Mucosa of descending colon (tissue), 3 donors: ENCODE measurements at regions not wholly inside any gene's neighbourhood (a gene's known extent, or its start where the extent isn't known, plus 50 kb on each side); places are given as distances from the start of the nearest gene placed in this dataset.
"Not testable (repeated sequence)": the region's sequence is repeated elsewhere in the genome, so short reads cannot be mapped to it uniquely, and the experiment has no call there.

Source experiments
- ATAC-seq: fragments of 200-7000 bp; cut with Tn5 transposase; one replicate; pipeline ENCODE4 v1.9.1; 2020; ENCODE audit warnings: mild to moderate bottlenecking, moderate library complexity
- DNase-seq, 3 donors: peaks; one replicate each; pipeline ENCODE4 v3.0.0-alpha.2; 2020
- H3K36me3 ChIP-seq: fragments of 200-600 bp; one replicate; pipeline ENCODE4 v1.8.0; 2021; ENCODE audit warnings: low read depth, mild to moderate bottlenecking
- H3K4me1 ChIP-seq: fragments of 200-600 bp; one replicate; pipeline ENCODE4 v1.8.0; 2021; ENCODE audit warnings: low read depth, mild to moderate bottlenecking
- H3K4me3 ChIP-seq: fragments of 200-600 bp; one replicate; pipeline ENCODE4 v1.8.0; 2021; ENCODE audit warnings: mild to moderate bottlenecking
- H3K9me3 ChIP-seq: fragments of 200-600 bp; one replicate; pipeline ENCODE4 v1.8.0; 2021; ENCODE audit warnings: mild to moderate bottlenecking
- intact Hi-C, 2 donors: fragments of 100-400 bp; cut with DNase I in 1 of 2; cut with micrococcal nuclease in 1 of 2; formaldehyde crosslinking; loops; one replicate each; pipeline versions ENCODE4 v1.11.0 to v1.11.1; 2022; cut with DNase I, micrococcal nuclease
- TF ChIP-seq, protein P1 (sequence below): fragments of 200-600 bp; IDR thresholded peaks from one replicate; pipeline ENCODE4 v1.8.0; 2022; ENCODE audit warnings: antibody characterized with exemption, mild to moderate bottlenecking
- donor health status: DM: no; HTN: no; CAD: no; lungs with moderate emphysema.
- donor health status: DM: no; HTN: no; CAD: no.
- donor health status: DM: no; HTN: yes; CAD: no.

DNA sequence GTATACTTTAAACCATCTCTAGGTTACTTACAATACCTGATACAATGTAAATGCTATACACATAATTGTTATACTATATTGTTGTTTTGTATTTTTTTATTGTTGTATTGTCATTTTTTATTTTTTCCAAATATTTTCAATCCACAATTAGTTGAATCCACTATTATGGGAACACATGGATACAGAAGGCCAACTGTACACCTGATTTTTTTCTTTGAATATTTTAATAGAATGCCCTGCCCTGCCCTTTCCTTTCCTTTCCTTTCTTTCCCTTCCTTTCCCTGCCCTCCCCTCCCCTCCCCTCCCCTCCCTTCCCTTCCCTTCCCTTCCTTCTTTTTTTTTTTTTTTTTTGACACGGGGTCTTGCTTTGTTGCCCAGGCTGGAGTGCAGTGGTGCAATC, 120.2 kb downstream of the SLC4A3 start:
- no peaks in the 10 kb centered on the region for H3K36me3 ChIP-seq
- H3K4me3 ChIP-seq, result no peak overlapping the region
- no peaks in the 10 kb centered on the region for H3K4me1 ChIP-seq
- DNase-seq (no peak), ATAC-seq (no peak)
- intact Hi-C loops, result loop anchor here in 1 of 2 donors (10.0 kb wide), 1 partner anchor 1827 kb away; the partner anchor contains the start of gene EPHA4
- H3K9me3 ChIP-seq, result no peaks in the 10 kb centered on the region
- TF ChIP-seq, protein P1, sequence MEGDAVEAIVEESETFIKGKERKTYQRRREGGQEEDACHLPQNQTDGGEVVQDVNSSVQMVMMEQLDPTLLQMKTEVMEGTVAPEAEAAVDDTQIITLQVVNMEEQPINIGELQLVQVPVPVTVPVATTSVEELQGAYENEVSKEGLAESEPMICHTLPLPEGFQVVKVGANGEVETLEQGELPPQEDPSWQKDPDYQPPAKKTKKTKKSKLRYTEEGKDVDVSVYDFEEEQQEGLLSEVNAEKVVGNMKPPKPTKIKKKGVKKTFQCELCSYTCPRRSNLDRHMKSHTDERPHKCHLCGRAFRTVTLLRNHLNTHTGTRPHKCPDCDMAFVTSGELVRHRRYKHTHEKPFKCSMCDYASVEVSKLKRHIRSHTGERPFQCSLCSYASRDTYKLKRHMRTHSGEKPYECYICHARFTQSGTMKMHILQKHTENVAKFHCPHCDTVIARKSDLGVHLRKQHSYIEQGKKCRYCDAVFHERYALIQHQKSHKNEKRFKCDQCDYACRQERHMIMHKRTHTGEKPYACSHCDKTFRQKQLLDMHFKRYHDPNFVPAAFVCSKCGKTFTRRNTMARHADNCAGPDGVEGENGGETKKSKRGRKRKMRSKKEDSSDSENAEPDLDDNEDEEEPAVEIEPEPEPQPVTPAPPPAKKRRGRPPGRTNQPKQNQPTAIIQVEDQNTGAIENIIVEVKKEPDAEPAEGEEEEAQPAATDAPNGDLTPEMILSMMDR, result no peak

DNA sequence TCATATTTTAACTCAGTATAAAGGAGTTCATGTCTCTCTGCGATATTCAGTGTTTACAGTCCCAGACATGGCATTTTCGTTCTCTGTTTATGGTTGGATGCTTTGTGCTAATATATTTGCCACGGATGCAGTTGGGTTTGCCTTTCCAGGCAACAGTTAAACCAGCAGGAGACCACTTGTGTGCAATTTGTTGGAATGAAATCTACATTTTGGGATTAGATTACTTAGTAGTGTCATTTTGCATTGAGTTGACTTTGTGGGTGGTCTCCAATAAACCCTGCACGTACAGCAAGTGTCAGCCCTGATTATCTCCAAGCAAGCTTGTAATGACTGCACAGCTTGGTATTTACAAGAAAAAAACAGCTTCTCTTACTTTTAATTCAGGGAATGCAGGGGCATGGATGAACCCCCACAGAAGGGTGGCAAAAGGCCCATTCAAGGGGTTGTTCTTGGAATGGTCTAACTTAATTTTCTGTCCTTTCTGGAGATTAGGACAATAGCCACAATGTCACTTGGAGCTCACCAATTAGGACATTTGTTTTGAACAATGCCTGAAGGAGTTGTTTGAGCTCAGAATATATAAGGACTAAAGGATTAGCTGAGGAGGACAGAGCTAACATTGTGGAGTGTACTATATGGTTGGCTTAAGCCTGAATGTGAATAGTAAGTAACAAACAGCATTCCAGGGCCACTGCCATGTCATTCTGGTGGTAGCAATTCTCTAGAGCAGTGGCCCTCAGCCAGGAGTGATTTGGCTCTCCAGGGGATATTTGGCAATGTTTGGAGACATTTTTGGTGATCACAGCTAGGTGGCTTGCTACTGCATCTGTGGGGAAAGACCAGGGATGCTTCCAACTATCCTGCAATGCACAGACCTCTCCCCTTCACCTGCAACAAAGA, 121.5 kb downstream of the SLC4A3 start:
- intact Hi-C loops, result loop anchor here in 1 of 2 donors (10.0 kb wide), 1 partner anchor 1826 kb away; the partner anchor contains the start of gene EPHA4
- DNase-seq (no peak), ATAC-seq (no peak)
- TF ChIP-seq, protein P1, result no peak
- H3K4me1 ChIP-seq, result no peaks in the 10 kb centered on the region
- H3K9me3 ChIP-seq, result no peaks in the 10 kb centered on the region
- H3K4me3 ChIP-seq, result no peak overlapping the region
- H3K36me3 ChIP-seq, result no peaks in the 10 kb centered on the region

DNA sequence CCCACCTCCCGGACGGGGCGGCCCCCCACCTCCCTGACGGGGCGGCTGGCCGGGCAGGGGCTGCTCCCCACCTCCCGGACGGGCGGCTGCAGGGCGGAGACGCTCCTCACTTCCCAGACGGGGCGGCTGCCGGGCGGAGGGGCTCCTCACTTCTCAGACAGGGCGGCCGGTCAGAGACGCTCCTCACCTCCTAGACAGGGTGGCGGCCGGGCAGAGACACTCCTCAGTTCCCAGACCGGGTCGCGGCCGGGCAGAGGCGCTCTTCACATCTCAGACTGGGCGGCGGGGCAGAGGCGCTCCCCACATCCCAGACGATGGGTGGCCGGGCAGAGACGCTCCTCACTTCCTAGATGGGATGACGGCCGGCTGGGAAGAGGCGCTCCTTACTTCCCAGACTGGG, 123.7 kb downstream of the SLC4A3 start:
- intact Hi-C loops, H3K4me3 ChIP-seq, H3K4me1 ChIP-seq, H3K36me3 ChIP-seq, H3K9me3 ChIP-seq, DNase-seq, ATAC-seq: not testable (repeated sequence)

DNA sequence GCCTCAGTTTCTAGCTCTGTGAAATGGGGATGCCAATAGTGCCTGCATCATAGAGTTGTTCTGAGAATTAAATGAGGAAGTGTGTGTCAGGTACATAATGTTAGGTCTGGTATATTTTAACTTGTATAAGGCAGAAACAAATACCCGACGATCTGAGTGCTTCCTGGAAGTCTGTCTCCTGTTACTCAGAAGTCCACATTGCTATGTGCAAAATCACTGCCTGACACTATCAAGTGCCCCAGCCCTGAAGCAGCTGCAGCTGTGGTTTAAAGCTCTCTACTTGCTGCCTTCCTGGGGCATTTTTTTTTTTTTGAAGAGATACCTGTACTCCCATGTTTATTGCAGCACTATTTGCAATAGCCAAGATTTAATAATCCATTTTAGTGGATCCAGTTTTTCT, 125.3 kb downstream of the SLC4A3 start:
- no peaks in the 10 kb centered on the region for H3K4me1 ChIP-seq
- no peaks in the 10 kb centered on the region for H3K9me3 ChIP-seq
- no peak overlapping the region for H3K4me3 ChIP-seq
- intact Hi-C loops, result no loop called here
- ATAC-seq (no peak), DNase-seq (no peak)
- H3K36me3 ChIP-seq, result no peaks in the 10 kb centered on the region
- TF ChIP-seq, protein P1, result no peak

DNA sequence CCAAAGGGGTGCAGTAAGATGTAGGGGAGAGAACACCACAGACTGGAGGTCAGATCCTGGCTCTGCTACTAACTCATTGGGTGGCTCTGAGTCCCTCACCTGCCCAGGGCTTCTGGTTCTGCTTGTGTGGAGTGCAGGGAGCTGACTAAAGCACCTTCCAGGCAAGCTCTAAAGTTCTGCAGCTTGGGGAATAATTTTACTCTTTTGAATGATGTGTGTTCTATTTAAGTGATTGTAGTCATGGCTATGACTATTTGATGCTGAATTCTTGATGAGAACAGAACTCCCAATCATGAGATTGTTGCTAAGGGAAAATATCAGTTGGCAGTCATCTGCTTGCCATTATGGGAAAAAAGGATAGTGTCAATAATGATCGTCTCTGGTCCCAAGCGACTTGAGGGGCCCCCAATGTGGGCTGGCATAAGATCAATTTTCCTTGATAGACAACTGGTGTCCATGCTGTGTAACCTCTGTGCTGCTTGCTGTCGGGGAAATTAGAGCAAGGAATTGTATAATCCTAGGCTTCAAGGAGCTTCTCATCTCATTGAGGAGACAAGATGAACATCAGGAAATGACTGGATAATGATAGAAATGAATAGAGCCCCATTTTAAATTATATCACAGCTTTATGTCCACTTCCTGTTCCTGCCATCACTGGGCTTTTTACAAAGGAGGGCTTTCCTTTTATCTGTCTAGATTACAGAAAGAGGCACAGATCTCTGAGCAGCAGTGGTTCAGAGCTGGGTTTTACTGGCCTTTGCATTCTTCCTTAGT, 131.7 kb downstream of the SLC4A3 start:
- Histone ChIP-seq H3K9me3 (no peaks in the 10 kb centered on the region), H3K4me1 (no peaks in the 10 kb centered on the region), H3K4me3 (no peak overlapping the region), H3K36me3 (no peaks in the 10 kb centered on the region)
- no peak for ATAC-seq
- TF ChIP-seq, protein P1, result no peak
- intact Hi-C loops, result no loop called here
- no peak for DNase-seq

DNA sequence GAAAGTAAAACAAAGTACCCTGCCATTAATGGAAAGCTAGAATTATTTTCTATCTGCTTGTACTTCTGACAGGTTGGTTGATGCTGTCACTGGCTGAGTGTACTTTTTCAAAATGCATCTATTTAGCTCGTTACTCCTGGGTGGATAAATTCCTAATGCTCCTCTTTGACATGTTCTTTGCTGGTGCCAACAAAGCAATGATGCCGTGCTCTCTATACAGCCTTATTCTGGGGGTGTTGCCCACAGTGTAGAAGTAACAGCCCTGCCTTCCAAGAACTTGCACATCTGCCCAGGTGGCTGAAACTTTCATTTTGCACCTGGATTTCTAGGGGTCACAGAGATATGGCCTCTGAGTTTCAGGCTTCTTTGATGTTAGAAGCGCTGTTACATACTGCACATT, 132.4 kb downstream of the SLC4A3 start:
- Histone ChIP-seq H3K9me3 (no peaks in the 10 kb centered on the region), H3K4me1 (no peaks in the 10 kb centered on the region), H3K36me3 (no peaks in the 10 kb centered on the region), H3K4me3 (no peak overlapping the region)
- ATAC-seq, result no peak
- intact Hi-C loops, result no loop called here
- TF ChIP-seq, protein P1, result no peak
- no peak for DNase-seq
